Loucy (cell line): ENCODE measurements at regions not wholly inside any gene's neighbourhood (a gene's known extent, or its start where the extent isn't known, plus 50 kb on each side); places are given as distances from the start of the nearest gene placed in this dataset.

Experiments used
- H2AFZ ChIP-seq: fragments of 200-600 bp; sonication (generic); 2 replicates; pipeline ENCODE4 v1.6.0; 2016; ENCODE audit warnings: antibody characterized with exemption, mild to moderate bottlenecking, low read length, moderate library complexity
- H3F3A ChIP-seq: fragments of 200-600 bp; 2 replicates; pipeline ENCODE4 v1.6.0; 2016; ENCODE audit warnings: antibody characterized with exemption, low read depth, mild to moderate bottlenecking
- H3K27me3 ChIP-seq: fragments of 200-600 bp; sonication (generic); 2 replicates; pipeline ENCODE4 v1.6.1; 2014; ENCODE audit warnings: low read length, mild to moderate bottlenecking; ENCODE audit not compliant: insufficient read depth, poor library complexity, severe bottlenecking
- H3K36me3 ChIP-seq: fragments of 200-600 bp; sonication (generic); 2 replicates; pipeline ENCODE4 v1.6.1; 2016; ENCODE audit warnings: low read length; ENCODE audit not compliant: insufficient read depth
- H3K4me1 ChIP-seq: fragments of 200-600 bp; sonication (generic); 2 replicates; pipeline ENCODE4 v1.5.1; 2014; ENCODE audit warnings: low read length, mild to moderate bottlenecking; ENCODE audit not compliant: insufficient read depth, poor library complexity, severe bottlenecking
- H3K4me2 ChIP-seq: fragments of 200-600 bp; sonication (generic); 2 replicates; pipeline ENCODE4 v1.6.0; 2014; ENCODE audit warnings: antibody characterized with exemption, low read length, low read depth, mild to moderate bottlenecking; ENCODE audit not compliant: poor library complexity, severe bottlenecking
- H3K4me3 ChIP-seq: fragments of 200-600 bp; sonication (generic); 2 replicates; pipeline ENCODE4 v1.5.1; 2014; ENCODE audit warnings: low read length, mild to moderate bottlenecking, mixed read lengths; ENCODE audit not compliant: poor library complexity, severe bottlenecking
- H3K79me2 ChIP-seq: fragments of 200-600 bp; sonication (generic); 2 replicates; pipeline ENCODE4 v1.6.1; 2014; ENCODE audit warnings: low read length; ENCODE audit not compliant: insufficient read depth
- H3K9ac ChIP-seq: fragments of 200-600 bp; sonication (generic); 2 replicates; pipeline ENCODE4 v1.6.0; 2014; ENCODE audit warnings: mild to moderate bottlenecking, low read depth, low read length, moderate library complexity; ENCODE audit not compliant: poor library complexity, severe bottlenecking
- H3K9me2 ChIP-seq: fragments of 200-600 bp; sonication (generic); replicated peaks from 2 replicates; pipeline ENCODE4 v1.6.1; 2016; ENCODE audit warnings: low read depth, low read length, mixed read lengths
- H3K9me3 ChIP-seq: fragments of 200-600 bp; sonication (generic); 2 replicates; pipeline ENCODE4 v1.6.1; 2014; ENCODE audit warnings: mild to moderate bottlenecking, antibody characterized with exemption, low read length, low read depth; ENCODE audit not compliant: insufficient read depth
- H4K20me1 ChIP-seq: fragments of 200-600 bp; sonication (generic); 2 replicates; pipeline ENCODE4 v1.6.0; 2014; ENCODE audit warnings: antibody characterized with exemption, low read length, mild to moderate bottlenecking; ENCODE audit not compliant: insufficient read depth, poor library complexity, severe bottlenecking
- EZH2phosphoT487 ChIP-seq: fragments of 200-600 bp; IDR thresholded peaks from 2 replicates; pipeline ENCODE4 v1.6.1; 2018; ENCODE audit warnings: antibody characterized with exemption, mild to moderate bottlenecking, moderate library complexity, borderline replicate concordance
- TF ChIP-seq, protein P1 (sequence below): fragments of 200-600 bp; sonication (generic); conservative IDR thresholded peaks from 2 replicates; pipeline ENCODE4 v1.5.1; 2014; ENCODE audit warnings: mild to moderate bottlenecking, antibody characterized with exemption, low read length

DNA sequence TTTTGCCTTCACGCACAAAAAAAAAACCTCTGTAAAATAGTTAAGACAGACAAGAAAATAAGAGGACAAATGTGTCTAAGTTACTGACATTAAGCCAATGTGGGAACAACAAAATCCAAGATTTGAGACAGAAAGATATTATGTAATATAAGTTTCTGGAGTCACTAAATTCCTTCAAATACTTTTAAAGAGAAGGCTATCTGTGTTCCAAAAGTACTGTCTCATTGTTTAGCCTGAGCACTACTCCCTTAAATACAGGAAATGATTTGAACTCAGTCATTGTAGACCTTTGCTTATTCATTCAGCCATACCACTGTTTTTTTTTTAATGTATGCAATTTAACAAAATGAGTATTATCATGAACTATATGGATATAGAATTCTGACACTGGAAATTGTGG lies 82.7 kb upstream of the KITLG start:
- H3K36me3 ChIP-seq = no peaks in the 10 kb centered on the region
- no peak overlapping the region for H3K4me3 ChIP-seq
- no peak overlapping the region for H2AFZ ChIP-seq
- no peak overlapping the region for H3K4me2 ChIP-seq
- no peak overlapping the region for H3K9ac ChIP-seq
- no peaks in the 10 kb centered on the region for H3K9me2 ChIP-seq
- no peaks in the 10 kb centered on the region for H3K4me1 ChIP-seq
- no peaks in the 10 kb centered on the region for H3K79me2 ChIP-seq
- no peaks in the 10 kb centered on the region for H3F3A ChIP-seq
- TF ChIP-seq EZH2phosphoT487 = no peak
- TF ChIP-seq, protein P1, sequence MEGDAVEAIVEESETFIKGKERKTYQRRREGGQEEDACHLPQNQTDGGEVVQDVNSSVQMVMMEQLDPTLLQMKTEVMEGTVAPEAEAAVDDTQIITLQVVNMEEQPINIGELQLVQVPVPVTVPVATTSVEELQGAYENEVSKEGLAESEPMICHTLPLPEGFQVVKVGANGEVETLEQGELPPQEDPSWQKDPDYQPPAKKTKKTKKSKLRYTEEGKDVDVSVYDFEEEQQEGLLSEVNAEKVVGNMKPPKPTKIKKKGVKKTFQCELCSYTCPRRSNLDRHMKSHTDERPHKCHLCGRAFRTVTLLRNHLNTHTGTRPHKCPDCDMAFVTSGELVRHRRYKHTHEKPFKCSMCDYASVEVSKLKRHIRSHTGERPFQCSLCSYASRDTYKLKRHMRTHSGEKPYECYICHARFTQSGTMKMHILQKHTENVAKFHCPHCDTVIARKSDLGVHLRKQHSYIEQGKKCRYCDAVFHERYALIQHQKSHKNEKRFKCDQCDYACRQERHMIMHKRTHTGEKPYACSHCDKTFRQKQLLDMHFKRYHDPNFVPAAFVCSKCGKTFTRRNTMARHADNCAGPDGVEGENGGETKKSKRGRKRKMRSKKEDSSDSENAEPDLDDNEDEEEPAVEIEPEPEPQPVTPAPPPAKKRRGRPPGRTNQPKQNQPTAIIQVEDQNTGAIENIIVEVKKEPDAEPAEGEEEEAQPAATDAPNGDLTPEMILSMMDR = no peak
- no peaks in the 10 kb centered on the region for H3K27me3 ChIP-seq
- no peaks in the 10 kb centered on the region for H4K20me1 ChIP-seq
- H3K9me3 ChIP-seq = no peaks in the 10 kb centered on the region

- H3K9ac ChIP-seq = no peak overlapping the region
- no peak overlapping the region for H3K4me2 ChIP-seq
- TF ChIP-seq, protein P1 = no peak
- no peak for TF ChIP-seq EZH2phosphoT487
Measured at GRCh38 chr12:88662093-88662492, 81.8 kb upstream of the KITLG start.

GRCh38 chr12:88658009-88658408 lies 77.7 kb upstream of the KITLG start:
- H3K4me3 ChIP-seq = no peak overlapping the region
- H2AFZ ChIP-seq = no peak overlapping the region

More at GRCh38 chr12:88662093-88662492, 81.8 kb upstream of the KITLG start:
- no peaks in the 10 kb centered on the region for H4K20me1 ChIP-seq
- no peaks in the 10 kb centered on the region for H3K27me3 ChIP-seq
- no peaks in the 10 kb centered on the region for H3F3A ChIP-seq
- no peaks in the 10 kb centered on the region for H3K9me3 ChIP-seq
- H3K36me3 ChIP-seq = no peaks in the 10 kb centered on the region
- H3K4me3 ChIP-seq = no peak overlapping the region
- H3K4me1 ChIP-seq = no peaks in the 10 kb centered on the region
- H2AFZ ChIP-seq = no peak overlapping the region
- no peaks in the 10 kb centered on the region for H3K9me2 ChIP-seq
- H3K79me2 ChIP-seq = no peaks in the 10 kb centered on the region

More at GRCh38 chr12:88658009-88658408, 77.7 kb upstream of the KITLG start:
- Histone ChIP-seq H3K9ac (no peak overlapping the region), H4K20me1 (no peaks in the 10 kb centered on the region), H3K4me2 (no peak overlapping the region), H3K4me1 (no peaks in the 10 kb centered on the region), H3K9me2 (no peaks in the 10 kb centered on the region), H3F3A (no peaks in the 10 kb centered on the region), H3K36me3 (no peaks in the 10 kb centered on the region), H3K27me3 (no peaks in the 10 kb centered on the region), H3K79me2 (no peaks in the 10 kb centered on the region), H3K9me3 (no peaks in the 10 kb centered on the region)
- TF ChIP-seq, protein P1 = no peak
- no peak for TF ChIP-seq EZH2phosphoT487
